HEK293 (cell line): ENCODE measurements at regions not wholly inside any gene's neighbourhood (a gene's known extent, or its start where the extent isn't known, plus 50 kb on each side); places are given as distances from the start of the nearest gene placed in this dataset.

Experiments
- CTCF ChIA-PET: fragments of 350-600 bp; formaldehyde crosslinking; extraction: SDS; loops from one replicate; lab custom pipeline; 2021; ENCODE audit warnings: antibody characterized with exemption; lab: Yijun Ruan, JAX
- POLR2A ChIA-PET: fragments of 300-600 bp; formaldehyde crosslinking; extraction: SDS; loops from one replicate; lab custom pipeline; 2020; ENCODE audit warnings: antibody characterized with exemption, inconsistent platforms; lab: Yijun Ruan, JAX
- H3K27ac ChIP-seq: fragments of 200-500 bp; sonication (Bioruptor generic); 2 replicates; pipeline ENCODE4 v1.5.1; 2014; ENCODE audit warnings: low read depth, low read length, control low read depth, inconsistent platforms; ENCODE audit errors: extremely low read depth
- H3K36me3 ChIP-seq, 2 experiments: fragments of 200-500 bp in 1 of 2; sonication (Bioruptor generic) in 1 of 2; 1 replicate in 1 of 2; 2 replicates in 1 of 2; pipeline ENCODE4 v1.5.1; 2014 to 2017; ENCODE audit warnings: inconsistent platforms in 2 of 2, low read length in 2 of 2; ENCODE audit not compliant: control insufficient read depth in 2 of 2, insufficient read depth in 1 of 2
- H3K4me1 ChIP-seq: fragments of 200-500 bp; sonication (Bioruptor generic); 2 replicates; pipeline ENCODE4 v1.5.1; 2014; ENCODE audit warnings: mild to moderate bottlenecking, low read length, inconsistent platforms; ENCODE audit not compliant: control insufficient read depth, insufficient read depth
- H3K4me3 ChIP-seq: 2 replicates; pipeline ENCODE4 v1.5.1; 2011; ENCODE audit warnings: low read depth, mild to moderate bottlenecking, control low read depth, low read length, moderate library complexity
- H3K9me3 ChIP-seq: fragments of 200-500 bp; sonication (Bioruptor generic); 2 replicates; pipeline ENCODE4 v1.5.1; 2014; ENCODE audit warnings: low read depth, low read length, inconsistent platforms; ENCODE audit not compliant: control insufficient read depth, insufficient read depth
- GLI2 ChIP-seq: fragments of 450-650 bp; formaldehyde crosslinking; IDR thresholded peaks from 2 replicates; pipeline ENCODE4; 2017; ENCODE audit warnings: missing biosample characterization, missing genetic modification characterization, low read depth, borderline replicate concordance
- SCRT1 ChIP-seq: fragments of 450-650 bp; formaldehyde crosslinking; IDR thresholded peaks from 2 replicates; pipeline ENCODE4 v1.5.1; 2016; ENCODE audit warnings: missing biosample characterization, missing genetic modification characterization, borderline replicate concordance
- SCRT2 ChIP-seq: fragments of 450-650 bp; formaldehyde crosslinking; IDR thresholded peaks from 2 replicates; pipeline ENCODE4 v1.5.1; 2016; ENCODE audit warnings: missing biosample characterization, missing genetic modification characterization
- WT1 ChIP-seq: fragments of 450-650 bp; formaldehyde crosslinking; IDR thresholded peaks from 2 replicates; pipeline ENCODE4 v1.5.1; 2016; ENCODE audit warnings: missing biosample characterization, missing genetic modification characterization
- ZNF10 ChIP-seq: fragments of 450-650 bp; formaldehyde crosslinking; IDR thresholded peaks from 2 replicates; pipeline ENCODE4 v1.5.1; 2017; ENCODE audit warnings: missing biosample characterization, missing genetic modification characterization
- ZNF169 ChIP-seq: fragments of 450-650 bp; formaldehyde crosslinking; IDR thresholded peaks from 2 replicates; pipeline ENCODE4 v1.5.1; 2016; ENCODE audit warnings: missing biosample characterization, missing genetic modification characterization
- ZNF23 ChIP-seq: fragments of 450-650 bp; formaldehyde crosslinking; IDR thresholded peaks from 2 replicates; pipeline ENCODE4 v1.5.1; 2016; ENCODE audit warnings: missing biosample characterization, missing genetic modification characterization, borderline replicate concordance
- ZNF274 ChIP-seq, 2 experiments: fragments of 200-500 bp in 1 of 2; fragments of 450-650 bp in 1 of 2; sonication (Bioruptor generic) in 1 of 2; formaldehyde crosslinking in 1 of 2; IDR thresholded peaks; 2 replicates each; pipeline versions ENCODE4 v1.5.1 to v1.6.1; 2014 to 2016; ENCODE audit warnings: borderline replicate concordance in 1 of 2, inconsistent platforms in 1 of 2, low read length in 1 of 2, missing biosample characterization in 1 of 2, missing genetic modification characterization in 1 of 2
- ZNF292 ChIP-seq: fragments of 450-650 bp; formaldehyde crosslinking; IDR thresholded peaks from 2 replicates; pipeline ENCODE4 v1.5.1; 2016; ENCODE audit warnings: low read depth, missing biosample characterization, missing genetic modification characterization, borderline replicate concordance
- ZNF302 ChIP-seq: fragments of 450-650 bp; formaldehyde crosslinking; IDR thresholded peaks from 2 replicates; pipeline ENCODE4 v1.5.1; 2016; ENCODE audit warnings: missing biosample characterization, missing genetic modification characterization, low read depth
- ZNF560 ChIP-seq: fragments of 450-650 bp; formaldehyde crosslinking; IDR thresholded peaks from 2 replicates; pipeline ENCODE4 v1.5.1; 2017; ENCODE audit warnings: missing biosample characterization, missing genetic modification characterization, borderline replicate concordance
- ZNF571 ChIP-seq: fragments of 450-650 bp; formaldehyde crosslinking; IDR thresholded peaks from 2 replicates; pipeline ENCODE4 v1.5.0; 2017; ENCODE audit warnings: missing biosample characterization, missing genetic modification characterization
- ZNF670 ChIP-seq: fragments of 450-650 bp; formaldehyde crosslinking; IDR thresholded peaks from 2 replicates; pipeline ENCODE4 v1.5.1; 2016; ENCODE audit warnings: missing biosample characterization, missing genetic modification characterization, low read depth
- ZNF707 ChIP-seq: fragments of 450-650 bp; formaldehyde crosslinking; IDR thresholded peaks from 2 replicates; pipeline ENCODE4 v1.5.1; 2016; ENCODE audit warnings: missing biosample characterization, missing genetic modification characterization
- ZNF747 ChIP-seq: fragments of 450-650 bp; formaldehyde crosslinking; IDR thresholded peaks from 2 replicates; pipeline ENCODE4 v1.5.1; 2016; ENCODE audit warnings: missing biosample characterization, missing genetic modification characterization
- ZSCAN30 ChIP-seq: fragments of 450-650 bp; IDR thresholded peaks from 2 replicates; pipeline ENCODE4 v1.5.1; 2018; ENCODE audit warnings: missing biosample characterization, mild to moderate bottlenecking, missing genetic modification characterization, moderate library complexity
- ZXDB ChIP-seq: fragments of 450-650 bp; formaldehyde crosslinking; IDR thresholded peaks from 2 replicates; pipeline ENCODE4 v1.5.1; 2016; ENCODE audit warnings: missing biosample characterization, missing genetic modification characterization
- TF ChIP-seq, protein P1 (sequence below): fragments of 450-650 bp; formaldehyde crosslinking; IDR thresholded peaks from 2 replicates; pipeline ENCODE4 v1.5.1; 2017; ENCODE audit warnings: missing biosample characterization, missing genetic modification characterization
- TF ChIP-seq, protein P2 (sequence below): fragments of 450-650 bp; formaldehyde crosslinking; IDR thresholded peaks from 2 replicates; pipeline ENCODE4 v1.5.1; 2017; ENCODE audit warnings: missing biosample characterization, missing genetic modification characterization
- TF ChIP-seq, protein P3 (sequence below): fragments of 450-650 bp; IDR thresholded peaks from 2 replicates; pipeline ENCODE4 v1.5.1; 2018; ENCODE audit warnings: missing biosample characterization, mild to moderate bottlenecking, missing genetic modification characterization
- TF ChIP-seq, protein P4 (sequence below): fragments of 450-650 bp; formaldehyde crosslinking; IDR thresholded peaks from 2 replicates; pipeline ENCODE4 v1.5.1; 2016; ENCODE audit warnings: missing biosample characterization, missing genetic modification characterization
- TF ChIP-seq, protein P5 (sequence below): IDR thresholded peaks from 2 replicates; pipeline ENCODE4 v1.6.1; 2011; ENCODE audit warnings: mild to moderate bottlenecking, low read depth, low read length, borderline replicate concordance

DNA sequence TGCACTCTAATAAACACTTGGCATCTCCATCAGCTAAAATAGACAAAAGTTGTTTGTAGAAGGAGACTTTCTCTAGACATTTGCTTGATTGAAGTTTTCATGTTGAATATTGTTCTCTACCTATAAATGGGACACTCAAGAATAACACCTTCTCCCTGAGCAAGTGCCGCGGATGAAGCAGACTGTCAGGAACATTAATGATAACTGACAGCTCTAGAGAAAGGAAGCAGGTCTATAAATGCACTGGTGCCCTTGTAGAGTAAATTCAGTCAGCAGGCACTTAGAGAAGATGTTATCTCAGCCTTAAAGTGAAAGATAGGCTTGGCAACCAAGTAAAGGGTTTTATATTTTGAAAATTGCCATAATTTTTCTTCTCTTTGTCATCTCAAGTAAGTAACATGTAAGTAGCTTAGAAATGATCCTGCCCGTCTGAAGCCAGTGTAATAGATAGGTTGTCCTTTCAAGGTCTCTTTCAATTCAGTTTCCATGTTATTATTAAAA is 224.6 kb downstream of the ARL6IP6 start:
- TF ChIP-seq SCRT1 (no peak), ZNF571 (tag by site-specific recombination) (no peak), SCRT2 (tag by site-specific recombination) (no peak), ZNF670 (tag by site-specific recombination) (no peak), ZXDB (tag by site-specific recombination) (no peak), ZNF747 (no peak), ZNF169 (no peak), GLI2 (tag by site-specific recombination) (no peak), ZNF23 (no peak), ZNF707 (tag by site-specific recombination) (no peak), ZNF560 (tag by site-specific recombination) (no peak), ZNF292 (tag by site-specific recombination) (no peak), ZNF10 (tag by site-specific recombination) (no peak), ZNF302 (tag by site-specific recombination) (no peak)
- TF ChIP-seq, protein P1, sequence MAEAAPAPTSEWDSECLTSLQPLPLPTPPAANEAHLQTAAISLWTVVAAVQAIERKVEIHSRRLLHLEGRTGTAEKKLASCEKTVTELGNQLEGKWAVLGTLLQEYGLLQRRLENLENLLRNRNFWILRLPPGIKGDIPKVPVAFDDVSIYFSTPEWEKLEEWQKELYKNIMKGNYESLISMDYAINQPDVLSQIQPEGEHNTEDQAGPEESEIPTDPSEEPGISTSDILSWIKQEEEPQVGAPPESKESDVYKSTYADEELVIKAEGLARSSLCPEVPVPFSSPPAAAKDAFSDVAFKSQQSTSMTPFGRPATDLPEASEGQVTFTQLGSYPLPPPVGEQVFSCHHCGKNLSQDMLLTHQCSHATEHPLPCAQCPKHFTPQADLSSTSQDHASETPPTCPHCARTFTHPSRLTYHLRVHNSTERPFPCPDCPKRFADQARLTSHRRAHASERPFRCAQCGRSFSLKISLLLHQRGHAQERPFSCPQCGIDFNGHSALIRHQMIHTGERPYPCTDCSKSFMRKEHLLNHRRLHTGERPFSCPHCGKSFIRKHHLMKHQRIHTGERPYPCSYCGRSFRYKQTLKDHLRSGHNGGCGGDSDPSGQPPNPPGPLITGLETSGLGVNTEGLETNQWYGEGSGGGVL (tag by site-specific recombination), result no peak
- TF ChIP-seq, protein P2, sequence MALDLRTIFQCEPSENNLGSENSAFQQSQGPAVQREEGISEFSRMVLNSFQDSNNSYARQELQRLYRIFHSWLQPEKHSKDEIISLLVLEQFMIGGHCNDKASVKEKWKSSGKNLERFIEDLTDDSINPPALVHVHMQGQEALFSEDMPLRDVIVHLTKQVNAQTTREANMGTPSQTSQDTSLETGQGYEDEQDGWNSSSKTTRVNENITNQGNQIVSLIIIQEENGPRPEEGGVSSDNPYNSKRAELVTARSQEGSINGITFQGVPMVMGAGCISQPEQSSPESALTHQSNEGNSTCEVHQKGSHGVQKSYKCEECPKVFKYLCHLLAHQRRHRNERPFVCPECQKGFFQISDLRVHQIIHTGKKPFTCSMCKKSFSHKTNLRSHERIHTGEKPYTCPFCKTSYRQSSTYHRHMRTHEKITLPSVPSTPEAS (tag by site-specific recombination), result no peak
- TF ChIP-seq, protein P3, sequence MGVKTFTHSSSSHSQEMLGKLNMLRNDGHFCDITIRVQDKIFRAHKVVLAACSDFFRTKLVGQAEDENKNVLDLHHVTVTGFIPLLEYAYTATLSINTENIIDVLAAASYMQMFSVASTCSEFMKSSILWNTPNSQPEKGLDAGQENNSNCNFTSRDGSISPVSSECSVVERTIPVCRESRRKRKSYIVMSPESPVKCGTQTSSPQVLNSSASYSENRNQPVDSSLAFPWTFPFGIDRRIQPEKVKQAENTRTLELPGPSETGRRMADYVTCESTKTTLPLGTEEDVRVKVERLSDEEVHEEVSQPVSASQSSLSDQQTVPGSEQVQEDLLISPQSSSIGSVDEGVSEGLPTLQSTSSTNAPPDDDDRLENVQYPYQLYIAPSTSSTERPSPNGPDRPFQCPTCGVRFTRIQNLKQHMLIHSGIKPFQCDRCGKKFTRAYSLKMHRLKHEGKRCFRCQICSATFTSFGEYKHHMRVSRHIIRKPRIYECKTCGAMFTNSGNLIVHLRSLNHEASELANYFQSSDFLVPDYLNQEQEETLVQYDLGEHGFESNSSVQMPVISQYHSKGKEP (tag by site-specific recombination), result no peak
- H3K4me1 ChIP-seq, result no peaks in the 10 kb centered on the region
- CTCF ChIA-PET, result no interaction called here
- POLR2A ChIA-PET, result no interaction called here
- H3K9me3 ChIP-seq, result no peaks in the 10 kb centered on the region
- H3K36me3 ChIP-seq, result no peaks in the 10 kb centered on the region
- no peak overlapping the region for H3K27ac ChIP-seq
- no peak overlapping the region for H3K4me3 ChIP-seq

DNA sequence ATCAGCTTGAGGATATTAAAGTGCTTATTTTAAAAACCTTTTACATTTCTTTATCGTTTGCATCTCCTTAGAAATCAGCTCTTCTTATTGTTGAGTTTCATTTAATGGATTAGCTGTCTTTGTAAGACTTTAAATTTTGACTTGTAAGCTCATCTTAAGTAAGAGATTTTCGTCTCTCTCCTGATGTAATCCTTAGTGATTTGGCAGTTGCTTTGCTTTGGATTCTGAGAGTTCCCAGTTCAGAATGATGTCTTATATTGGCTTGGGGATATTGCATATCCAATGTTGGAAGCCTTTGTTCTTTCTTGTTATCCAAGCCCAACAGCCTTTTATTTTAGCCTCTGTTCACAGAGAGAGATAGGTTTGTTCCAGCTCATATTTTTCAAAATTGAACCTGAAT is 212.1 kb downstream of the ARL6IP6 start:
- ChIA-PET POLR2A (no interaction called here), CTCF (no interaction called here)
- H3K27ac ChIP-seq, result no peak overlapping the region

DNA sequence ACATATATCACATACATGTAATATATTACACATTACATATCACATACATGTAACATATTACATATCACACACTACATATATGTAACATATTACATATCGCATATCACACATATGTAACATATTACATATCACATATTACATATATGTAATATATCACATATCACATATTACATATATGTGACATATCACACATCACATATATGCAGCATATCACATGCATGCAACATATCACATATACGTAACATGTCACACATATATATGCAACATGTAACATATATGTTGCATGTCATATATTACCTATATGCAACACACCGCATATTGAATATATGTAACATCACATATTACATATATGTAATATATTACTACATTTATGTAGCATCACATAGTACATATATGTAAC is 211.2 kb downstream of the ARL6IP6 start:
- no peaks in the 10 kb centered on the region for H3K9me3 ChIP-seq
- ChIA-PET POLR2A (no interaction called here), CTCF (no interaction called here)
- no peaks in the 10 kb centered on the region for H3K4me1 ChIP-seq
- no peak overlapping the region for H3K4me3 ChIP-seq
- no peak overlapping the region for H3K27ac ChIP-seq
- no peaks in the 10 kb centered on the region for H3K36me3 ChIP-seq
- TF ChIP-seq, protein P4, sequence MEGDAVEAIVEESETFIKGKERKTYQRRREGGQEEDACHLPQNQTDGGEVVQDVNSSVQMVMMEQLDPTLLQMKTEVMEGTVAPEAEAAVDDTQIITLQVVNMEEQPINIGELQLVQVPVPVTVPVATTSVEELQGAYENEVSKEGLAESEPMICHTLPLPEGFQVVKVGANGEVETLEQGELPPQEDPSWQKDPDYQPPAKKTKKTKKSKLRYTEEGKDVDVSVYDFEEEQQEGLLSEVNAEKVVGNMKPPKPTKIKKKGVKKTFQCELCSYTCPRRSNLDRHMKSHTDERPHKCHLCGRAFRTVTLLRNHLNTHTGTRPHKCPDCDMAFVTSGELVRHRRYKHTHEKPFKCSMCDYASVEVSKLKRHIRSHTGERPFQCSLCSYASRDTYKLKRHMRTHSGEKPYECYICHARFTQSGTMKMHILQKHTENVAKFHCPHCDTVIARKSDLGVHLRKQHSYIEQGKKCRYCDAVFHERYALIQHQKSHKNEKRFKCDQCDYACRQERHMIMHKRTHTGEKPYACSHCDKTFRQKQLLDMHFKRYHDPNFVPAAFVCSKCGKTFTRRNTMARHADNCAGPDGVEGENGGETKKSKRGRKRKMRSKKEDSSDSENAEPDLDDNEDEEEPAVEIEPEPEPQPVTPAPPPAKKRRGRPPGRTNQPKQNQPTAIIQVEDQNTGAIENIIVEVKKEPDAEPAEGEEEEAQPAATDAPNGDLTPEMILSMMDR (tag by site-specific recombination), result no peak
- TF ChIP-seq, protein P1 (tag by site-specific recombination), result no peak
- TF ChIP-seq WT1 (tag by site-specific recombination) (no peak), ZSCAN30 (tag by site-specific recombination) (no peak)
- TF ChIP-seq, protein P5, sequence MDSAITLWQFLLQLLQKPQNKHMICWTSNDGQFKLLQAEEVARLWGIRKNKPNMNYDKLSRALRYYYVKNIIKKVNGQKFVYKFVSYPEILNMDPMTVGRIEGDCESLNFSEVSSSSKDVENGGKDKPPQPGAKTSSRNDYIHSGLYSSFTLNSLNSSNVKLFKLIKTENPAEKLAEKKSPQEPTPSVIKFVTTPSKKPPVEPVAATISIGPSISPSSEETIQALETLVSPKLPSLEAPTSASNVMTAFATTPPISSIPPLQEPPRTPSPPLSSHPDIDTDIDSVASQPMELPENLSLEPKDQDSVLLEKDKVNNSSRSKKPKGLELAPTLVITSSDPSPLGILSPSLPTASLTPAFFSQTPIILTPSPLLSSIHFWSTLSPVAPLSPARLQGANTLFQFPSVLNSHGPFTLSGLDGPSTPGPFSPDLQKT, result no peak

More for the DNA sequence above, 212.1 kb downstream of the ARL6IP6 start:
- Histone ChIP-seq H3K9me3 (no peaks in the 10 kb centered on the region), H3K36me3 (no peaks in the 10 kb centered on the region), H3K4me1 (no peaks in the 10 kb centered on the region), H3K4me3 (no peak overlapping the region)
- TF ChIP-seq ZNF707 (tag by site-specific recombination) (no peak), ZNF274 (IDR thresholded peaks at IDR 0.05; ENCODE audit: low read length) (no peak), ZNF274 (tag by site-specific recombination; IDR thresholded peaks at IDR 0.05; ENCODE audit: borderline replicate concordance) (no peak)
